MM.1S (cell line): ENCODE measurements at regions not wholly inside any gene's neighbourhood (a gene's known extent, or its start where the extent isn't known, plus 50 kb on each side); places are given as distances from the start of the nearest gene placed in this dataset.

Experiments
- CTCF ChIP-seq: fragments of 300-600 bp; sonication (generic); IDR thresholded peaks from 2 replicates; pipeline ENCODE4 v1.5.1; 2016; ENCODE audit warnings: antibody characterized with exemption, low read length, mixed read lengths
- EZH2 ChIP-seq: fragments of 300-600 bp; sonication (generic); optimal IDR thresholded peaks from 2 replicates; pipeline ENCODE3; 2017; ENCODE audit warnings: low read depth, mild to moderate bottlenecking, antibody characterized with exemption, low read length, mixed read lengths

DNA sequence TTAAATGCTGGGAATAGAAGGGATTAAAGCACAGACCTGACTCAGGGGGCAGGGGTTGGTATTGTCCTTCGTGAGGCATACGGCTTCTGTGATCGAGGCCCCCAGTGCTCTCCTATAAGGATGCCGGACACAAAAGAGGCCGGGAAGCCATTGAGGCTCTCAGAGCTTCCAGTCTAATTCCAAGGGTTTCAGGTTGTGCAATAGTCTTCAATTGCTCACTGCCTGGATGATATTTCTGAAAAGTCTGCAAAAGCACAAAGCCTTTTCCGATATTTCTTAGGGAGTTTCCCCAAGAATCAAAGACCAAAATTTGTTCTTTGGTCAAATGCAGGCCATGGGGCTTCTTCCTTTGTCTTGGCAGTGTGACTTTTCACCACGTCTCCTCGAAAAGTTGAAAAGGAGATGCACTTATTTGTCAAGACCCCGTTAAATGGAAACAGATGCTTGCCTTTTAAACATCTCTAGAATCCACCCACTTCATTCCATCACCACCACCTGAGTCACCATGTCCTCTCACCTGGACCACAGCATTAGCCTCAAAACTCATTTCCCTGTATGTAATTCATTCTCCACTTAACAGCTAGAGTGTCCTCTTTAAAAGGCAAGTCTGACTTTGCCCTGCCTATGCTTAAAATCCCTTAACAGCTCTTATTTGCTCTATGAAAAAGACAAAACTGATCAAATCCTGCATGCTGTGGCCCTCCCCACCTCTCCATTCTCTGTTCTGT, 134.8 kb upstream of the NAMPT start:
- TF ChIP-seq CTCF (no peak), EZH2 (no peak)
